ENCODE measurements at regions not wholly inside any gene's neighbourhood (a gene's known extent, or its start where the extent isn't known, plus 50 kb on each side); places are given as distances from the start of the nearest gene placed in this dataset.

GRCh38 chr6:92117800-92118199 is 1301.6 kb downstream of the EPHA7 start:
- H3K4me3 ChIP-seq (ENCODE audit: low read depth, poor library complexity, severe bottlenecking): no peak overlapping the region
- WGBS, 2 donors: 77 to 83% methylated on average over 1 of the region's 1 CpG
- TF ChIP-seq CTCF (IDR thresholded peaks at IDR 0.05): no peak
- no peak for TF ChIP-seq POLR2A (IDR thresholded peaks at IDR 0.05)
- no peak for DNase-seq (ENCODE audit: low spot score in 2 of 2)
- intact Hi-C loops (cut with DNase I; ENCODE audit: low total_unique reads): no loop called here

DNA sequence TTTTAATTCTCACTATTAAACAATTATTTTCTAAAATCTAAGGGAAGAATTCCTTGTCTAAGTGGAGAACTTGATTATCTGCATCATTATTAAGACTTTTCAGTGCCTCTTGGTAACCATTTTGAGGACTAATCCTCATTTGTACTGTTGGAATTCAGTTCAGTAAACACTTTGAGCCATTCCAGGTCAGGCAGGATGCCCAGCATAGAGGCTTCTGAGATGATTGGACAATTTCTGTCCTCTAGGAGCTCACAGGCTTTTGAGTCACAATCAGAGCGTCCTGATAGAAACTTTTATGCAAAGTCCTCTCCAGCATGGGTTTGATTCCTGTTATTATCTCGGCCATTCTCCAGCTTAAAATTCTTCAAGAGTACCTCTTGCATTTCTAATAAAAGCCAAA is 1304.6 kb downstream of the EPHA7 start:
- intact Hi-C loops (cut with DNase I; ENCODE audit: low total_unique reads): no loop called here
- DNase-seq (ENCODE audit: low spot score in 2 of 2): no peak
- 79 to 80% methylated on average over 2 of the region's 2 CpGs for WGBS, 2 donors
- H3K4me3 ChIP-seq (ENCODE audit: low read depth, poor library complexity, severe bottlenecking): no peak overlapping the region
- TF ChIP-seq POLR2A (IDR thresholded peaks at IDR 0.05): no peak
- TF ChIP-seq CTCF (IDR thresholded peaks at IDR 0.05): no peak

DNA sequence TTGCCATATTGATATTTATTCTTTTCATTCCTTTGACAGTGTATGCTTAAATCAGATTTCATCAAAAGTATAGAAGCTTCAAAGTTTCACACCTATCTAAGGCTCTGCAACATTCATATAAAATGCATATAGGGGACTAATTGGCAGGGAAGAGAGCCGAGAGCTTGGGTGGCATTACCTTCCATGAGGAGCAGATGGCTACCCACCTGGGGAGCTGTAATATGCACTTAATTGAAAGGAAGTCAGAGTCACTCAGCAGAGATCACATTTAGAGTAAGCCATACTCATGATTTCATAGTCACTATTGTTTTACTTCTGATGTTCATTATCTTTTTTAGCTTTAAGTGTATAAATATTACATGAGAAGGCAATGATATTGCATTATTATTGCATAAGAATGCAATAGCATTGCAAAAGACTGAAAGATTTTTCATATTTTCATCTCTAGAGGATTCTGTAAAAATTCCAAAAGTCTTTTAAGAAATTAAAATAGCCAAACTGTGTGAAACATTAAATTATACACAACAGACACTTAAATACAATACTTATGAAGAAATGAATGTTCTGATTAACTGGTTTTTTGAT is 1305.2 kb downstream of the EPHA7 start:
- TF ChIP-seq POLR2A (IDR thresholded peaks at IDR 0.05) (no peak), CTCF (IDR thresholded peaks at IDR 0.05) (no peak)
- WGBS, 2 donors: 37 to 41% methylated on average over 1 of the region's 1 CpG
- intact Hi-C loops (cut with DNase I; ENCODE audit: low total_unique reads): no loop called here
- H3K4me3 ChIP-seq (ENCODE audit: low read depth, poor library complexity, severe bottlenecking): no peak overlapping the region
- no peak for DNase-seq (ENCODE audit: low spot score in 2 of 2)

DNA sequence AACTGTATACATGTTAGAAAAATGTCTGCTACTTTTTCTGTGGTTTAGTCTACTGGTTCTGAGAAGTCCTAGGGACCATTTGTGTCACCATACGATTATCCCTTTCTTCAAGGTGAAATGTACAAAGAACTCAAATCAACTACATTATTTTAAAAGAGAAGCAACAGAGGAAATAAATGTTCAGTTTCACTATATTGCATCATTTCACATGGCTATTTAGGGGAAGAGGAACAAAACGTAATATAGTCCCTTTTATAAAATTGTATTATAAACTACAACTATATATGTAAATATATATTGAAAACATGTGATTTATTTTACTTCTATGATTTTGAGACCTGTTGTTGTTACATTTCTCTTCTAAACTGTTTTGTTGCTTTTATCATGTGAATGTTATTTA is 1308.0 kb downstream of the EPHA7 start:
- TF ChIP-seq POLR2A (IDR thresholded peaks at IDR 0.05) (no peak), CTCF (IDR thresholded peaks at IDR 0.05) (no peak)
- H3K4me3 ChIP-seq (ENCODE audit: low read depth, poor library complexity, severe bottlenecking): no peak overlapping the region
- no peak for DNase-seq (ENCODE audit: low spot score in 2 of 2)
- WGBS, 2 donors: 75 to 77% methylated on average over 2 of the region's 2 CpGs
- intact Hi-C loops (cut with DNase I; ENCODE audit: low total_unique reads): no loop called here

- WGBS, 2 donors: 67 to 75% methylated on average over 4 of the region's 4 CpGs
- DNase-seq (ENCODE audit: low spot score in 2 of 2): no peak
- no peak overlapping the region for H3K4me3 ChIP-seq (ENCODE audit: low read depth, poor library complexity, severe bottlenecking)
- intact Hi-C loops (cut with DNase I; ENCODE audit: low total_unique reads): no loop called here
- TF ChIP-seq POLR2A (IDR thresholded peaks at IDR 0.05): no peak
- no peak for TF ChIP-seq CTCF (IDR thresholded peaks at IDR 0.05)
Observed at GRCh38 chr6:92110403-92110802, 1309.0 kb downstream of the EPHA7 start.

- 72 to 85% methylated on average over 5 of the region's 5 CpGs for WGBS, 2 donors
- no peak for DNase-seq (ENCODE audit: low spot score in 2 of 2)
- H3K4me3 ChIP-seq (ENCODE audit: low read depth, poor library complexity, severe bottlenecking): no peak overlapping the region
- TF ChIP-seq CTCF (IDR thresholded peaks at IDR 0.05) (no peak), POLR2A (IDR thresholded peaks at IDR 0.05) (no peak)
- intact Hi-C loops (cut with DNase I; ENCODE audit: low total_unique reads): no loop called here
Observed at GRCh38 chr6:92109956-92110355, 1309.4 kb downstream of the EPHA7 start.
